ENCODE measurements at regions not wholly inside any gene's neighbourhood (a gene's known extent, or its start where the extent isn't known, plus 50 kb on each side); places are given as distances from the start of the nearest gene placed in this dataset.

- H3K4me3 ChIP-seq (ENCODE audit: extremely low read depth in 1 of 4, insufficient read depth in 2 of 4, low read depth in 3 of 4, low read length in 4 of 4), result no peak overlapping the region
- no peak overlapping the region for H3K56ac ChIP-seq (replicated peaks; ENCODE audit: insufficient read length, low read depth, low read length)
- H3K27ac ChIP-seq (ENCODE audit: low read depth, low read length), result no peak overlapping the region
- H3K14ac ChIP-seq (ENCODE audit: insufficient read length), result no peak overlapping the region
- no peak overlapping the region for H2BK20ac ChIP-seq (ENCODE audit: low read length)
- H4K8ac ChIP-seq (ENCODE audit: extremely low read depth, insufficient read depth, low read length), result no peak overlapping the region
- H3K4me2 ChIP-seq (ENCODE audit: insufficient read depth in 1 of 2, low read depth in 2 of 2, low read length in 2 of 2), result no peak overlapping the region; a peak in 1 of 4 replicates
- no peaks in the 10 kb centered on the region for H3K79me1 ChIP-seq (ENCODE audit: low read depth, low read length)
- H2BK12ac ChIP-seq (ENCODE audit: low read depth, low read length), result no peak overlapping the region
- no peak overlapping the region for H2AK5ac ChIP-seq (ENCODE audit: low read depth, low read length)
- no peaks in the 10 kb centered on the region for H4K20me1 ChIP-seq (replicated peaks in 1 of 2; ENCODE audit: control insufficient read depth in 1 of 2, insufficient read depth in 2 of 2, low read length in 2 of 2)
- no peaks in the 10 kb centered on the region for H3K36me3 ChIP-seq (ENCODE audit: control insufficient read depth in 2 of 4, insufficient read depth in 4 of 4, low read length in 3 of 4)
- no peak overlapping the region for H3K4ac ChIP-seq (replicated peaks; ENCODE audit: insufficient read length, low read depth, low read length)
- 0 out of 2 replicates have a peak overlapping the region, but pooled peaks have one; percentile 31 for H2AFZ ChIP-seq (ENCODE audit: low read length)
- no peak overlapping the region for H3K23ac ChIP-seq (ENCODE audit: insufficient read length)
- no peak overlapping the region for H3K18ac ChIP-seq (ENCODE audit: extremely low read depth, low read length)
- no peak overlapping the region for H2BK5ac ChIP-seq (ENCODE audit: low read depth, low read length)
- peaks cover 0 to 8% (median 6%) of the 10 kb centered on the region in 4 experiments; a peak in 5 of 7 replicates for H3K4me1 ChIP-seq (replicated peaks in 1 of 4; ENCODE audit: control insufficient read depth in 3 of 4, insufficient read depth in 4 of 4, low read length in 3 of 4)
- ChIA-PET POLR2A (ENCODE audit: partially characterized antibody) (interaction anchor here (0.8 kb wide), 1 partner anchor 19 kb away, joined by 4 read pairs; no protein-coding TSS in a partner anchor), CTCF (ENCODE audit: partially characterized antibody) (interaction anchor here (0.6 to 4.4 kb wide), 36 partner anchors 9 to 692 kb away, joined by 3 to 38 read pairs (median 4); no protein-coding TSS in a partner anchor)
- peak; percentile 97 for FAIRE-seq
- no peak overlapping the region for H3K9ac ChIP-seq (replicated peaks in 1 of 4; ENCODE audit: extremely low read depth in 1 of 4, low read depth in 3 of 4, low read length in 3 of 4)
- H4K5ac ChIP-seq (ENCODE audit: insufficient read length, low read depth, low read length), result no peak overlapping the region
- WGBS, 2 experiments (ENCODE audit: extremely low coverage in 1 of 2, insufficient coverage in 1 of 2, insufficient read length in 1 of 2, insufficient replicate concordance in 2 of 2, low coverage in 1 of 2, low lambda C conversion rate in 2 of 2, missing lambda C conversion rate in 1 of 2), result 6% methylated on average over 6 of the region's 6 CpGs; no CpG with 5 or more reads in 1 of the 2 experiments
- no peaks in the 10 kb centered on the region for H3K27me3 ChIP-seq (replicated peaks in 1 of 4; ENCODE audit: control insufficient read depth in 3 of 4, extremely low read depth in 1 of 4, insufficient read depth in 3 of 4, low read length in 3 of 4)
- DNase-seq (ENCODE audit: low read depth in 1 of 2, low spot score in 2 of 2), result peak; percentile 72 to 82
- no peak overlapping the region for H2BK120ac ChIP-seq (replicated peaks; ENCODE audit: low read depth, low read length)
- H3K23me2 ChIP-seq (ENCODE audit: low read depth, low read length), result no peaks in the 10 kb centered on the region
- no peak overlapping the region for H2BK15ac ChIP-seq (ENCODE audit: low read length)
- H3K79me2 ChIP-seq (ENCODE audit: control insufficient read depth in 1 of 2, insufficient read depth in 2 of 2, low read length in 2 of 2), result no peaks in the 10 kb centered on the region
- no peak overlapping the region for H4K91ac ChIP-seq (replicated peaks; ENCODE audit: insufficient read length, low read length)
- H3K9me3 ChIP-seq (ENCODE audit: insufficient read depth in 2 of 2, low read depth in 1 of 2, low read length in 1 of 2), result no peaks in the 10 kb centered on the region
- TF ChIP-seq CTCF (IDR thresholded peaks at IDR 0.05; ENCODE audit: control extremely low read depth in 1 of 3, insufficient read depth in 1 of 3, low read depth in 1 of 3, low read length in 3 of 3) (peak; percentile 77 to 95 (median 92)), SIN3A (conservative IDR thresholded peaks at IDR 0.05 in 1 of 2, IDR thresholded peaks at IDR 0.05 in 1 of 2; ENCODE audit: low read depth in 1 of 2, low read length in 2 of 2) (no peak), ATF2 (IDR thresholded peaks at IDR 0.05; ENCODE audit: low read length) (peak; percentile 79; the same call in 1 of the 2 replicates), YY1 (IDR thresholded peaks at IDR 0.05; ENCODE audit: low read depth, low read length) (peak; percentile 64), SP4 (IDR thresholded peaks at IDR 0.05; ENCODE audit: low read length) (no peak), RAD21 (IDR thresholded peaks at IDR 0.05 in 1 of 2, conservative IDR thresholded peaks at IDR 0.05 in 1 of 2; ENCODE audit: low read depth in 2 of 2, low read length in 2 of 2) (peak; percentile 94), TAF1 (IDR thresholded peaks at IDR 0.05; ENCODE audit: low read depth, low read length) (no peak), BACH1 (IDR thresholded peaks at IDR 0.05; ENCODE audit: low read length) (0 out of 2 replicates have a peak, but pooled peaks have one; percentile 16), MAFK (IDR thresholded peaks at IDR 0.05; ENCODE audit: low read depth, low read length) (no peak; the same call in 1 of the 2 replicates)
Observed at GRCh38 chr2:58448065-58448507, 207.0 kb upstream of the FANCL start.
